ENCODE measurements at regions not wholly inside any gene's neighbourhood (a gene's known extent, or its start where the extent isn't known, plus 50 kb on each side); places are given as distances from the start of the nearest gene placed in this dataset.

DNA sequence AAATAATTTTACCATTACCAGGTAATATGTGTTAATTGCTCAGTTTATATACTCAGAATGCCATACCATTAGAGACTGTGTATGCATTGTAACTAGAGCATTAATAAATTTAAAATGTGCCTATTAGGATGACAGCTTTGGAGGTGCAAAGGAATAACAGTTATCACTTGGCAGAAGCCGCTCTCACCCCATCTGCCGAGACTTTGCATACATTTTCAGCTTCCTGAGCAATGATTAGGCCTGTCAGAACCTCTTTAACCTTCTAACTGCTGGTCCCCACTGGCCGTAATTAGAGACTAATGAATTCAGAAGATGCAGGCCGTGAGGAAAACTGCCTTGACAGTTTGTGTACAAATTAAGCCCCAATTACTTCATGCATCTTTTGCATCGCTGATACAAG lies 158.0 kb upstream of the PROX1 start:
- H3K4me3 ChIP-seq (ENCODE audit: low read depth, low read length), result no peak overlapping the region
- DNase-seq (ENCODE audit: low read depth), result no peak
- TF ChIP-seq, protein P1, sequence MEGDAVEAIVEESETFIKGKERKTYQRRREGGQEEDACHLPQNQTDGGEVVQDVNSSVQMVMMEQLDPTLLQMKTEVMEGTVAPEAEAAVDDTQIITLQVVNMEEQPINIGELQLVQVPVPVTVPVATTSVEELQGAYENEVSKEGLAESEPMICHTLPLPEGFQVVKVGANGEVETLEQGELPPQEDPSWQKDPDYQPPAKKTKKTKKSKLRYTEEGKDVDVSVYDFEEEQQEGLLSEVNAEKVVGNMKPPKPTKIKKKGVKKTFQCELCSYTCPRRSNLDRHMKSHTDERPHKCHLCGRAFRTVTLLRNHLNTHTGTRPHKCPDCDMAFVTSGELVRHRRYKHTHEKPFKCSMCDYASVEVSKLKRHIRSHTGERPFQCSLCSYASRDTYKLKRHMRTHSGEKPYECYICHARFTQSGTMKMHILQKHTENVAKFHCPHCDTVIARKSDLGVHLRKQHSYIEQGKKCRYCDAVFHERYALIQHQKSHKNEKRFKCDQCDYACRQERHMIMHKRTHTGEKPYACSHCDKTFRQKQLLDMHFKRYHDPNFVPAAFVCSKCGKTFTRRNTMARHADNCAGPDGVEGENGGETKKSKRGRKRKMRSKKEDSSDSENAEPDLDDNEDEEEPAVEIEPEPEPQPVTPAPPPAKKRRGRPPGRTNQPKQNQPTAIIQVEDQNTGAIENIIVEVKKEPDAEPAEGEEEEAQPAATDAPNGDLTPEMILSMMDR (IDR thresholded peaks at IDR 0.05; ENCODE audit: control insufficient read depth, extremely low read depth, insufficient read depth), result no peak

DNA sequence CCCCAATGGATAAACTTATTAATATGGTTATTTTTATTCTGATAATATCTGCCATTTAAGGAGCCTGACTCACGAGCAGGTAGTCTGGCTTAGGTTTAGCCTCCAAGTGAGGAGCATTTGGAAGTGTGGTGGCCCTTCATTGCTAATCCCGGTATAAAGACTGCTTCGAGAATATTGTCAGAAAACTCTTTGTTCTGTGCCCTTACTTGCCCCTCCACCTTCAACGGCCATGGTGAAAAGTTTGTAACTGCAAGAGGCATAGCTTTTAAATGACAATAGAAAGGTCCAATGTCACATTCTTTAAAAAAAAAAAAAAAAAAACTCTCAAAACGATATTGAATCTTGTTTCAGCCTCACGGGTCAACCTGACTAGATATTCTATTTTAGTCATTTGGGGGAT lies 157.4 kb upstream of the PROX1 start:
- TF ChIP-seq, protein P1 (IDR thresholded peaks at IDR 0.05; ENCODE audit: control insufficient read depth, extremely low read depth, insufficient read depth), result no peak
- no peak overlapping the region for H3K4me3 ChIP-seq (ENCODE audit: low read depth, low read length)
- no peak for DNase-seq (ENCODE audit: low read depth)

DNA sequence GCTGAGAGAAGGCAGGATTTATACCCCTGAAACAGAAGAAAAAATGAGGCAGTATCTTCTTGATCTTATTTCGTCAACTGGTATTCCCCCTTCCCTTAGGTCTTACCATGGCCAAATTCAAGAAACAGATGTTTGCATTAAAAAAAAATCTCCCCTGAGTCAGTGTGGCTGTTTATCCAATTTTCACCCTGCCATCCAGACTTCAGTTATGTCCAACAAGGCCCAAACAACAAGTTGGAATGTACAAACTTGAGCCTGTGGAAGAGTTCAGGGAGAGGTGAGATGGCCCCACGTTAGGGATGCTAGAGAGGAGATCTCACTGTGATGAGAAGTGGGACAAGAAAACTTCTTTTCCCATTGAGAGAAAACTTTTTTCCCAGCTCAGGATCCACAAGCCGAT lies 147.2 kb upstream of the PROX1 start:
- DNase-seq (ENCODE audit: low read depth), result no peak
- H3K4me3 ChIP-seq (ENCODE audit: low read depth, low read length), result no peak overlapping the region
- TF ChIP-seq, protein P1 (IDR thresholded peaks at IDR 0.05; ENCODE audit: control insufficient read depth, extremely low read depth, insufficient read depth), result no peak

DNA sequence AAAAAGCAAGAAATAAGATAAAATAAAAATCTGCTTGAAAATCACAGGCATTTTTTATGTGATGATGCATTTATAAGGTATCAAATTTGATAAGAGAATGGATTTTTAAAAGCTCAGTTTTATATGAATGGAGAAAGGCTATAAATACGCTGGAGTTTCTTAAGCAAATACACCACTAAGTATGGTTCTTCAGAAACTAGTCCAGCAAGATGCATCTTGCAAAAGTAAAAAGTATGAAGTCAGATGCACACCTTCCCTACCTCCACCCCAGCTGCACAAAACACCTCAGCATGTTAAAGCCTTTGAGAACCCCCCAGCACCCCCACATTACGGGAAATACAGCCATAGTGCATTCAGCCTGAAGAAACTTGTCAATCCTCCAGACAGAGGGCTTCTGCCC lies 143.1 kb upstream of the PROX1 start:
- TF ChIP-seq, protein P1 (IDR thresholded peaks at IDR 0.05; ENCODE audit: control insufficient read depth, extremely low read depth, insufficient read depth), result no peak
- no peak overlapping the region for H3K4me3 ChIP-seq (ENCODE audit: low read depth, low read length)
- no peak for DNase-seq (ENCODE audit: low read depth)

DNA sequence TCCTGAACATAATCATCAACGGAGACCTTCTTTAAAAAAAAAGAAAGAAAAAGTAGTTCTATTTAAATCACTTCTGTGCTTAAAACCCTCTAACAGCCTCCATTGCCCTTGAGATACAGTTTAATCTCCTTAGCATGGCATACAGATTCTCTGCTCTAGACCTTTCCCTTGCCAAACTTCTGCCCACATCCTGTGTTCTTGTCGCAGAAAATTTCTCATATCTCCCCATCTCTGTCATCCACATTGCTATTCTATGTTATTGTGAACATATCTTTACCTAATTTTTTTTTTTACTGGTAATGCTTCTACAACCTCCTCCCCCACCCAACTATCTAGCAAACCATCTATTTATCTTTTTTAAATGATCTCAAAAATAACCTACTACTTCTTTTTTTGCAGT lies 135.7 kb upstream of the PROX1 start:
- TF ChIP-seq, protein P1 (IDR thresholded peaks at IDR 0.05; ENCODE audit: control insufficient read depth, extremely low read depth, insufficient read depth), result no peak
- no peak for DNase-seq (ENCODE audit: low read depth)
- no peak overlapping the region for H3K4me3 ChIP-seq (ENCODE audit: low read depth, low read length)

DNA sequence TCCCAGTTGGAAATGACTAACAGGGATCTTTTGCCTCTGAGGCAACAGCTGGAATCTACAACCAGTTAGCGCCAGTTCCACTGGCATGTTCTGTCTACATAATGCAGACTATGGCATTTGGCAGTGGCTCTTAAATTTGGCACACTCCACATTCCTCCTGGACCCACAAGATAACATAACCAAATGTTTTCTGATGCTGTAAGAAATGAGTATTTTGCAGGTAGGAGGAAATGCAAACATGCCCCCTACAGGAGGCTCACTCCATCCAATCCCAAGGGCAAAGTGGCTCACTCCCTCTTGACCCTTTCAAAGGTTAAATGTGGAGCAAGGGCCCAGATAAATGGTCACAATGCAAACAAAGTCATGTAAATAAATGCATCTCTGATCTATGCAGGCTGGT lies 129.2 kb upstream of the PROX1 start:
- TF ChIP-seq, protein P1 (IDR thresholded peaks at IDR 0.05; ENCODE audit: control insufficient read depth, extremely low read depth, insufficient read depth), result 0 out of 2 replicates have a peak, but pooled peaks have one; percentile 7
- no peak for DNase-seq (ENCODE audit: low read depth)
- H3K4me3 ChIP-seq (ENCODE audit: low read depth, low read length), result no peak overlapping the region

DNA sequence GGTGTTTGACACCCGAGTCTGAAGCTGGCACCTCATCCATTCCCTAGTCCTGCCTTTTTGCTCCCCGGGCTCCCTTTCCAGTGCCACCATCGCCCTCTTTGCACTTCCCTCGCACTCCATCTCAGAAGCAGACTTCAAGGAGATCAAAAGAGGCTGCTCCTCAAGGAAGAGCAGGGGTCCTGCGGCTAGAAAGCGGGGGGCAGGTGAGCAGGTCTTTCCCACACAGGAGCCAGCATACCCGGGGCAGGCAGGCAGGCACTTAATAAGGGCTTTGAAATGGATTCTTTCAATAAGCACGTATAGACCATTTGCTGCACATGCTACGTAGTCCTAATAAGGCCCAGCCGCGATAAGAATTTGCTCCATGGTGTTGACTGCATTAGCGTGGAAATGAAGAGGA lies 125.9 kb upstream of the PROX1 start:
- H3K4me3 ChIP-seq (ENCODE audit: low read depth, low read length), result no peak overlapping the region
- TF ChIP-seq, protein P1 (IDR thresholded peaks at IDR 0.05; ENCODE audit: control insufficient read depth, extremely low read depth, insufficient read depth), result no peak

More for the DNA sequence above, 125.9 kb upstream of the PROX1 start:
- no peak for DNase-seq (ENCODE audit: low read depth)
